ENCODE measurements at regions not wholly inside any gene's neighbourhood (a gene's known extent, or its start where the extent isn't known, plus 50 kb on each side); places are given as distances from the start of the nearest gene placed in this dataset.
"Not testable (repeated sequence)": the region's sequence is repeated elsewhere in the genome, so short reads cannot be mapped to it uniquely, and the experiment has no call there.

GRCh38 chr10:3567291-3567963 lies 217.6 kb downstream of the KLF6 start:
- H3K9ac ChIP-seq (ENCODE audit: low read length): no peak overlapping the region
- H3K27ac ChIP-seq (ENCODE audit: low read length): no peak overlapping the region

GRCh38 chr10:3566627-3567026 lies 218.4 kb downstream of the KLF6 start:
- Histone ChIP-seq H3K27me3 (ENCODE audit: control insufficient read depth, insufficient read depth, low read length) (no peaks in the 10 kb centered on the region), H3K9ac (ENCODE audit: low read length) (no peak overlapping the region), H3K36me3 (ENCODE audit: control insufficient read depth, low read depth, low read length) (no peaks in the 10 kb centered on the region), H3K4me1 (ENCODE audit: control insufficient read depth, low read depth, low read length) (no peaks in the 10 kb centered on the region), H3K4me3 (ENCODE audit: low read length) (no peak overlapping the region), H3K27ac (ENCODE audit: low read length) (no peak overlapping the region), H3K9me3 (ENCODE audit: control insufficient read depth, low read depth, low read length) (no peaks in the 10 kb centered on the region)

More at GRCh38 chr10:3567291-3567963, 217.6 kb downstream of the KLF6 start:
- H3K27me3 ChIP-seq (ENCODE audit: control insufficient read depth, insufficient read depth, low read length): no peaks in the 10 kb centered on the region
- no peak overlapping the region for H3K4me3 ChIP-seq (ENCODE audit: low read length)
- no peaks in the 10 kb centered on the region for H3K4me1 ChIP-seq (ENCODE audit: control insufficient read depth, low read depth, low read length)
- no peaks in the 10 kb centered on the region for H3K36me3 ChIP-seq (ENCODE audit: control insufficient read depth, low read depth, low read length)
- no peaks in the 10 kb centered on the region for H3K9me3 ChIP-seq (ENCODE audit: control insufficient read depth, low read depth, low read length)

- Histone ChIP-seq H3K27ac (ENCODE audit: low read length) (no peak overlapping the region), H3K36me3 (ENCODE audit: control insufficient read depth, low read depth, low read length) (no peaks in the 10 kb centered on the region), H3K9ac (ENCODE audit: low read length) (no peak overlapping the region), H3K27me3 (ENCODE audit: control insufficient read depth, insufficient read depth, low read length) (no peaks in the 10 kb centered on the region), H3K4me3 (ENCODE audit: low read length) (no peak overlapping the region), H3K9me3 (ENCODE audit: control insufficient read depth, low read depth, low read length) (no peaks in the 10 kb centered on the region), H3K4me1 (ENCODE audit: control insufficient read depth, low read depth, low read length) (no peaks in the 10 kb centered on the region)
Measured at GRCh38 chr10:3564346-3565002, 220.5 kb downstream of the KLF6 start.

GRCh38 chr10:3563298-3563697 lies 221.7 kb downstream of the KLF6 start:
- Histone ChIP-seq H3K9ac (ENCODE audit: low read length) (no peak overlapping the region), H3K4me1 (ENCODE audit: control insufficient read depth, low read depth, low read length) (no peaks in the 10 kb centered on the region), H3K36me3 (ENCODE audit: control insufficient read depth, low read depth, low read length) (no peaks in the 10 kb centered on the region), H3K9me3 (ENCODE audit: control insufficient read depth, low read depth, low read length) (no peaks in the 10 kb centered on the region), H3K4me3 (ENCODE audit: low read length) (no peak overlapping the region), H3K27me3 (ENCODE audit: control insufficient read depth, insufficient read depth, low read length) (no peaks in the 10 kb centered on the region), H3K27ac (ENCODE audit: low read length) (no peak overlapping the region)

GRCh38 chr10:3560628-3561027 lies 224.4 kb downstream of the KLF6 start:
- not testable (repeated sequence) for H3K9ac ChIP-seq (ENCODE audit: low read length); H3K27ac ChIP-seq (ENCODE audit: low read length); H3K4me3 ChIP-seq (ENCODE audit: low read length); H3K36me3 ChIP-seq (ENCODE audit: control insufficient read depth, low read depth, low read length); H3K9me3 ChIP-seq (ENCODE audit: control insufficient read depth, low read depth, low read length); H3K4me1 ChIP-seq (ENCODE audit: control insufficient read depth, low read depth, low read length); H3K27me3 ChIP-seq (ENCODE audit: control insufficient read depth, insufficient read depth, low read length)

GRCh38 chr10:3559527-3559926 lies 225.5 kb downstream of the KLF6 start:
- H3K9ac ChIP-seq (ENCODE audit: low read length): no peak overlapping the region
- no peaks in the 10 kb centered on the region for H3K27me3 ChIP-seq (ENCODE audit: control insufficient read depth, insufficient read depth, low read length)
- H3K36me3 ChIP-seq (ENCODE audit: control insufficient read depth, low read depth, low read length): no peaks in the 10 kb centered on the region
- no peak overlapping the region for H3K27ac ChIP-seq (ENCODE audit: low read length)
- H3K4me1 ChIP-seq (ENCODE audit: control insufficient read depth, low read depth, low read length): no peaks in the 10 kb centered on the region
- no peaks in the 10 kb centered on the region for H3K9me3 ChIP-seq (ENCODE audit: control insufficient read depth, low read depth, low read length)
- H3K4me3 ChIP-seq (ENCODE audit: low read length): no peak overlapping the region

GRCh38 chr10:3559011-3559410 lies 226.0 kb downstream of the KLF6 start:
- Histone ChIP-seq H3K27me3 (ENCODE audit: control insufficient read depth, insufficient read depth, low read length) (no peaks in the 10 kb centered on the region), H3K36me3 (ENCODE audit: control insufficient read depth, low read depth, low read length) (no peaks in the 10 kb centered on the region), H3K27ac (ENCODE audit: low read length) (no peak overlapping the region), H3K4me1 (ENCODE audit: control insufficient read depth, low read depth, low read length) (no peaks in the 10 kb centered on the region), H3K9ac (ENCODE audit: low read length) (no peak overlapping the region), H3K4me3 (ENCODE audit: low read length) (no peak overlapping the region), H3K9me3 (ENCODE audit: control insufficient read depth, low read depth, low read length) (no peaks in the 10 kb centered on the region)

- H3K36me3 ChIP-seq (ENCODE audit: control insufficient read depth, low read depth, low read length); H3K27me3 ChIP-seq (ENCODE audit: control insufficient read depth, insufficient read depth, low read length); H3K4me3 ChIP-seq (ENCODE audit: low read length); H3K27ac ChIP-seq (ENCODE audit: low read length); H3K9ac ChIP-seq (ENCODE audit: low read length); H3K9me3 ChIP-seq (ENCODE audit: control insufficient read depth, low read depth, low read length); H3K4me1 ChIP-seq (ENCODE audit: control insufficient read depth, low read depth, low read length): not testable (repeated sequence)
Measured at GRCh38 chr10:3556191-3557017, 228.6 kb downstream of the KLF6 start.

- Histone ChIP-seq H3K27ac (ENCODE audit: low read length) (no peak overlapping the region), H3K9me3 (ENCODE audit: control insufficient read depth, low read depth, low read length) (no peaks in the 10 kb centered on the region), H3K4me1 (ENCODE audit: control insufficient read depth, low read depth, low read length) (no peaks in the 10 kb centered on the region), H3K27me3 (ENCODE audit: control insufficient read depth, insufficient read depth, low read length) (no peaks in the 10 kb centered on the region), H3K4me3 (ENCODE audit: low read length) (no peak overlapping the region), H3K36me3 (ENCODE audit: control insufficient read depth, low read depth, low read length) (no peaks in the 10 kb centered on the region), H3K9ac (ENCODE audit: low read length) (no peak overlapping the region)
Measured at GRCh38 chr10:3554121-3554522, 230.9 kb downstream of the KLF6 start.

- no peaks in the 10 kb centered on the region for H3K9me3 ChIP-seq (ENCODE audit: control insufficient read depth, low read depth, low read length)
- H3K4me3 ChIP-seq (ENCODE audit: low read length): no peak overlapping the region
- no peaks in the 10 kb centered on the region for H3K27me3 ChIP-seq (ENCODE audit: control insufficient read depth, insufficient read depth, low read length)
- no peak overlapping the region for H3K27ac ChIP-seq (ENCODE audit: low read length)
- no peak overlapping the region for H3K9ac ChIP-seq (ENCODE audit: low read length)
- no peaks in the 10 kb centered on the region for H3K36me3 ChIP-seq (ENCODE audit: control insufficient read depth, low read depth, low read length)
- H3K4me1 ChIP-seq (ENCODE audit: control insufficient read depth, low read depth, low read length): no peaks in the 10 kb centered on the region
Measured at GRCh38 chr10:3552281-3552680, 232.7 kb downstream of the KLF6 start.

GRCh38 chr10:3551761-3552160 lies 233.2 kb downstream of the KLF6 start:
- Histone ChIP-seq H3K27ac (ENCODE audit: low read length) (no peak overlapping the region), H3K9ac (ENCODE audit: low read length) (no peak overlapping the region), H3K4me1 (ENCODE audit: control insufficient read depth, low read depth, low read length) (no peaks in the 10 kb centered on the region), H3K36me3 (ENCODE audit: control insufficient read depth, low read depth, low read length) (no peaks in the 10 kb centered on the region), H3K9me3 (ENCODE audit: control insufficient read depth, low read depth, low read length) (no peaks in the 10 kb centered on the region), H3K27me3 (ENCODE audit: control insufficient read depth, insufficient read depth, low read length) (no peaks in the 10 kb centered on the region), H3K4me3 (ENCODE audit: low read length) (no peak overlapping the region)
